Fibroblast of lung (primary cell): ENCODE measurements at regions not wholly inside any gene's neighbourhood (a gene's known extent, or its start where the extent isn't known, plus 50 kb on each side); places are given as distances from the start of the nearest gene placed in this dataset.

Source experiments
- CTCF ChIP-seq, 2 donors: IDR thresholded peaks in 1 of 2; conservative IDR thresholded peaks in 1 of 2; 1 replicate in 1 of 2; 2 replicates in 1 of 2; pipeline ENCODE4 v1.5.1; 2011 to 2012; ENCODE audit warnings: low read length in 2 of 2, control low read depth in 1 of 2, inconsistent platforms in 1 of 2, low read depth in 1 of 2, mild to moderate bottlenecking in 1 of 2
- EZH2 ChIP-seq: IDR thresholded peaks from 2 replicates; pipeline ENCODE4 v1.5.1; 2012; ENCODE audit warnings: low read length, control low read depth, mild to moderate bottlenecking; ENCODE audit errors: missing control alignments

- no peak for TF ChIP-seq CTCF (conservative IDR thresholded peaks at IDR 0.05 in 1 of 2, IDR thresholded peaks at IDR 0.05 in 1 of 2; ENCODE audit: low read depth in 1 of 2, low read length in 2 of 2)
- TF ChIP-seq EZH2: no peak
Observed at GRCh38 chr7:124284937-124285336, 252.1 kb upstream of the TMEM229A start.
